Right cardiac atrium (tissue), 5 donors: ENCODE measurements at regions not wholly inside any gene's neighbourhood (a gene's known extent, or its start where the extent isn't known, plus 50 kb on each side); places are given as distances from the start of the nearest gene placed in this dataset.

Experiments
- ATAC-seq, 2 donors: fragments of 200-7000 bp; cut with Tn5 transposase; one replicate each; pipeline versions ENCODE4 v1.8.0 to v1.9.1; 2020; ENCODE audit warnings: moderate library complexity in 2 of 2, mild to moderate bottlenecking in 1 of 2
- DNase-seq, 3 donors: peaks; one replicate each; pipeline ENCODE4 v3.0.0-alpha.2; 2020
- H3K27ac ChIP-seq: one replicate; pipeline ENCODE4 v1.5.1; 2013; ENCODE audit warnings: mild to moderate bottlenecking, low read length, control low read depth, moderate library complexity
- H3K27me3 ChIP-seq: one replicate; pipeline ENCODE4 v1.6.1; 2013; ENCODE audit not compliant: control insufficient read depth, insufficient read depth
- H3K4me1 ChIP-seq: one replicate; pipeline ENCODE4 v1.6.1; 2013; ENCODE audit warnings: low read length; ENCODE audit not compliant: control insufficient read depth, insufficient read depth
- H3K4me3 ChIP-seq: one replicate; pipeline ENCODE4 v1.5.1; 2013; ENCODE audit warnings: low read length, control low read depth
- H3K9me3 ChIP-seq: one replicate; pipeline ENCODE4 v1.6.1; 2013; ENCODE audit warnings: low read length; ENCODE audit not compliant: control insufficient read depth
- WGBS: extraction: QIAGEN DNeasy Blood & Tissue Kit; methylation state at CpG from one replicate; pipeline ENCODE4 v1.1.7; 2013; 5-methylcytosine and 5-hydroxymethylcytosine counted together
- intact Hi-C, 4 donors: fragments of 100-400 bp; cut with DNase I; formaldehyde crosslinking; loops; one replicate each; pipeline versions ENCODE4 v1.11.0 to v1.14.0; 2022 to 2023
- donor health status: healthy with polysubstance abuse.
- donor health status: DM: no; HTN: yes; CAD: no.
- donor health status: DM: no; HTN: no; CAD: no.
- donor health status: DM: no; HTN: yes; CAD: no; lungs with severe emphysema.
- donor health status: DM: yes; HTN: yes; CAD: no.

- no peak overlapping the region for H3K4me3 ChIP-seq
- H3K4me1 ChIP-seq, result no peaks in the 10 kb centered on the region
- H3K27ac ChIP-seq, result no peak overlapping the region
- no peak for DNase-seq
- 92% methylated on average over 4 of the region's 4 CpGs for WGBS
- H3K27me3 ChIP-seq, result no peaks in the 10 kb centered on the region
- intact Hi-C loops, result no loop called here
- H3K9me3 ChIP-seq, result no peaks in the 10 kb centered on the region
- ATAC-seq, result no peak
Measured at GRCh38 chr2:48122166-48122565, 192.3 kb upstream of the FOXN2 start.

- WGBS, result 85% methylated on average over 1 of the region's 1 CpG
- H3K9me3 ChIP-seq, result no peaks in the 10 kb centered on the region
- ATAC-seq, result no peak
- H3K27me3 ChIP-seq, result no peaks in the 10 kb centered on the region
- H3K4me3 ChIP-seq, result no peak overlapping the region
- no peaks in the 10 kb centered on the region for H3K4me1 ChIP-seq
- no peak overlapping the region for H3K27ac ChIP-seq
- no peak for DNase-seq
- intact Hi-C loops, result no loop called here
Measured at GRCh38 chr2:48124592-48124991, 189.9 kb upstream of the FOXN2 start.

GRCh38 chr2:48126162-48126561, 188.3 kb upstream of the FOXN2 start:
- Histone ChIP-seq H3K4me3 (no peak overlapping the region), H3K4me1 (no peaks in the 10 kb centered on the region), H3K9me3 (no peaks in the 10 kb centered on the region), H3K27me3 (no peaks in the 10 kb centered on the region), H3K27ac (no peak overlapping the region)
- ATAC-seq, result peak; percentile 51 to 64
- DNase-seq, result peak; percentile 57 to 74 (median 67)
- WGBS, result 50% methylated on average over 3 of the region's 3 CpGs
- intact Hi-C loops, result no loop called here

GRCh38 chr2:48127612-48128191, 186.8 kb upstream of the FOXN2 start:
- WGBS, result 63% methylated on average over 4 of the region's 4 CpGs
- ATAC-seq, result no peak

GRCh38 chr2:48129293-48129950, 185.1 kb upstream of the FOXN2 start:
- DNase-seq (no peak), ATAC-seq (no peak)
- no peak overlapping the region for H3K27ac ChIP-seq
- H3K4me1 ChIP-seq, result no peaks in the 10 kb centered on the region
- 76% methylated on average over 1 of the region's 1 CpG for WGBS
- H3K4me3 ChIP-seq, result no peak overlapping the region
- intact Hi-C loops, result no loop called here
- no peaks in the 10 kb centered on the region for H3K9me3 ChIP-seq
- no peaks in the 10 kb centered on the region for H3K27me3 ChIP-seq

More at GRCh38 chr2:48127612-48128191, 186.8 kb upstream of the FOXN2 start:
- Histone ChIP-seq H3K4me1 (no peaks in the 10 kb centered on the region), H3K9me3 (no peaks in the 10 kb centered on the region), H3K4me3 (no peak overlapping the region), H3K27ac (no peak overlapping the region), H3K27me3 (no peaks in the 10 kb centered on the region)
- intact Hi-C loops, result no loop called here
- no peak for DNase-seq

GRCh38 chr2:48131539-48132270, 182.8 kb upstream of the FOXN2 start:
- intact Hi-C loops, result no loop called here
- no peak for ATAC-seq
- H3K9me3 ChIP-seq, result no peaks in the 10 kb centered on the region
- 56% methylated on average over 6 of the region's 6 CpGs for WGBS
- no peaks in the 10 kb centered on the region for H3K27me3 ChIP-seq
- no peak overlapping the region for H3K27ac ChIP-seq
- H3K4me1 ChIP-seq, result no peaks in the 10 kb centered on the region
- no peak for DNase-seq
- no peak overlapping the region for H3K4me3 ChIP-seq

GRCh38 chr2:48132271-48132625, 182.2 kb upstream of the FOXN2 start:
- H3K27ac ChIP-seq, result no peak overlapping the region
- H3K9me3 ChIP-seq, result no peaks in the 10 kb centered on the region
- intact Hi-C loops, result no loop called here
- H3K4me1 ChIP-seq, result no peaks in the 10 kb centered on the region
- H3K27me3 ChIP-seq, result no peaks in the 10 kb centered on the region
- ATAC-seq, result no peak
- 83% methylated on average over 7 of the region's 7 CpGs for WGBS
- no peak overlapping the region for H3K4me3 ChIP-seq
- DNase-seq, result no peak

GRCh38 chr2:48134704-48135103, 179.8 kb upstream of the FOXN2 start:
- intact Hi-C loops, result no loop called here
- WGBS, result 97% methylated on average over 1 of the region's 1 CpG
- Histone ChIP-seq H3K4me3 (no peak overlapping the region), H3K9me3 (no peaks in the 10 kb centered on the region), H3K4me1 (no peaks in the 10 kb centered on the region), H3K27ac (no peak overlapping the region), H3K27me3 (no peaks in the 10 kb centered on the region)
- DNase-seq (no peak), ATAC-seq (no peak)

- Histone ChIP-seq H3K4me1 (no peaks in the 10 kb centered on the region), H3K9me3 (no peaks in the 10 kb centered on the region), H3K27ac (no peak overlapping the region), H3K27me3 (no peaks in the 10 kb centered on the region), H3K4me3 (no peak overlapping the region)
- WGBS, result 94% methylated on average over 1 of the region's 1 CpG
- ATAC-seq (no peak), DNase-seq (no peak)
- intact Hi-C loops, result no loop called here
Measured at GRCh38 chr2:48135797-48136196, 178.7 kb upstream of the FOXN2 start.

- intact Hi-C loops, result no loop called here
- Histone ChIP-seq H3K4me1 (no peaks in the 10 kb centered on the region), H3K9me3 (no peaks in the 10 kb centered on the region), H3K27ac (no peak overlapping the region), H3K27me3 (no peaks in the 10 kb centered on the region), H3K4me3 (no peak overlapping the region)
- ATAC-seq (no peak), DNase-seq (no peak)
- WGBS, result 47% methylated on average over 1 of the region's 1 CpG
Measured at GRCh38 chr2:48137829-48138228, 176.7 kb upstream of the FOXN2 start.

GRCh38 chr2:48138898-48139297, 175.6 kb upstream of the FOXN2 start:
- Histone ChIP-seq H3K9me3 (no peaks in the 10 kb centered on the region), H3K4me3 (no peak overlapping the region), H3K27ac (no peak overlapping the region), H3K4me1 (no peaks in the 10 kb centered on the region), H3K27me3 (no peaks in the 10 kb centered on the region)
- ATAC-seq (no peak), DNase-seq (no peak)
- intact Hi-C loops, result no loop called here
- WGBS, result 0% methylated on average over 1 of the region's 1 CpG
